Loucy (cell line): ENCODE measurements at regions not wholly inside any gene's neighbourhood (a gene's known extent, or its start where the extent isn't known, plus 50 kb on each side); places are given as distances from the start of the nearest gene placed in this dataset.

Source experiments
- H2AFZ ChIP-seq: fragments of 200-600 bp; sonication (generic); 2 replicates; pipeline ENCODE4 v1.6.0; 2016; ENCODE audit warnings: antibody characterized with exemption, mild to moderate bottlenecking, low read length, moderate library complexity
- H3F3A ChIP-seq: fragments of 200-600 bp; 2 replicates; pipeline ENCODE4 v1.6.0; 2016; ENCODE audit warnings: antibody characterized with exemption, low read depth, mild to moderate bottlenecking
- H3K27me3 ChIP-seq: fragments of 200-600 bp; sonication (generic); 2 replicates; pipeline ENCODE4 v1.6.1; 2014; ENCODE audit warnings: low read length, mild to moderate bottlenecking; ENCODE audit not compliant: insufficient read depth, poor library complexity, severe bottlenecking
- H3K36me3 ChIP-seq: fragments of 200-600 bp; sonication (generic); 2 replicates; pipeline ENCODE4 v1.6.1; 2016; ENCODE audit warnings: low read length; ENCODE audit not compliant: insufficient read depth
- H3K4me1 ChIP-seq: fragments of 200-600 bp; sonication (generic); 2 replicates; pipeline ENCODE4 v1.5.1; 2014; ENCODE audit warnings: low read length, mild to moderate bottlenecking; ENCODE audit not compliant: insufficient read depth, poor library complexity, severe bottlenecking
- H3K4me2 ChIP-seq: fragments of 200-600 bp; sonication (generic); 2 replicates; pipeline ENCODE4 v1.6.0; 2014; ENCODE audit warnings: antibody characterized with exemption, low read length, low read depth, mild to moderate bottlenecking; ENCODE audit not compliant: poor library complexity, severe bottlenecking
- H3K4me3 ChIP-seq: fragments of 200-600 bp; sonication (generic); 2 replicates; pipeline ENCODE4 v1.5.1; 2014; ENCODE audit warnings: low read length, mild to moderate bottlenecking, mixed read lengths; ENCODE audit not compliant: poor library complexity, severe bottlenecking
- H3K79me2 ChIP-seq: fragments of 200-600 bp; sonication (generic); 2 replicates; pipeline ENCODE4 v1.6.1; 2014; ENCODE audit warnings: low read length; ENCODE audit not compliant: insufficient read depth
- H3K9ac ChIP-seq: fragments of 200-600 bp; sonication (generic); 2 replicates; pipeline ENCODE4 v1.6.0; 2014; ENCODE audit warnings: mild to moderate bottlenecking, low read depth, low read length, moderate library complexity; ENCODE audit not compliant: poor library complexity, severe bottlenecking
- H3K9me2 ChIP-seq: fragments of 200-600 bp; sonication (generic); replicated peaks from 2 replicates; pipeline ENCODE4 v1.6.1; 2016; ENCODE audit warnings: low read depth, low read length, mixed read lengths
- H3K9me3 ChIP-seq: fragments of 200-600 bp; sonication (generic); 2 replicates; pipeline ENCODE4 v1.6.1; 2014; ENCODE audit warnings: mild to moderate bottlenecking, antibody characterized with exemption, low read length, low read depth; ENCODE audit not compliant: insufficient read depth
- H4K20me1 ChIP-seq: fragments of 200-600 bp; sonication (generic); 2 replicates; pipeline ENCODE4 v1.6.0; 2014; ENCODE audit warnings: antibody characterized with exemption, low read length, mild to moderate bottlenecking; ENCODE audit not compliant: insufficient read depth, poor library complexity, severe bottlenecking
- EZH2phosphoT487 ChIP-seq: fragments of 200-600 bp; IDR thresholded peaks from 2 replicates; pipeline ENCODE4 v1.6.1; 2018; ENCODE audit warnings: antibody characterized with exemption, mild to moderate bottlenecking, moderate library complexity, borderline replicate concordance
- TF ChIP-seq, protein P1 (sequence below): fragments of 200-600 bp; sonication (generic); conservative IDR thresholded peaks from 2 replicates; pipeline ENCODE4 v1.5.1; 2014; ENCODE audit warnings: mild to moderate bottlenecking, antibody characterized with exemption, low read length

- Histone ChIP-seq H3K4me1 (no peaks in the 10 kb centered on the region), H4K20me1 (no peaks in the 10 kb centered on the region), H3K9me3 (no peaks in the 10 kb centered on the region), H3K4me3 (no peak overlapping the region), H3K36me3 (no peaks in the 10 kb centered on the region), H3K9ac (no peak overlapping the region), H3K27me3 (no peaks in the 10 kb centered on the region), H3K9me2 (no peaks in the 10 kb centered on the region), H3F3A (no peaks in the 10 kb centered on the region), H3K4me2 (no peak overlapping the region), H3K79me2 (no peaks in the 10 kb centered on the region), H2AFZ (no peak overlapping the region)
- TF ChIP-seq, protein P1, sequence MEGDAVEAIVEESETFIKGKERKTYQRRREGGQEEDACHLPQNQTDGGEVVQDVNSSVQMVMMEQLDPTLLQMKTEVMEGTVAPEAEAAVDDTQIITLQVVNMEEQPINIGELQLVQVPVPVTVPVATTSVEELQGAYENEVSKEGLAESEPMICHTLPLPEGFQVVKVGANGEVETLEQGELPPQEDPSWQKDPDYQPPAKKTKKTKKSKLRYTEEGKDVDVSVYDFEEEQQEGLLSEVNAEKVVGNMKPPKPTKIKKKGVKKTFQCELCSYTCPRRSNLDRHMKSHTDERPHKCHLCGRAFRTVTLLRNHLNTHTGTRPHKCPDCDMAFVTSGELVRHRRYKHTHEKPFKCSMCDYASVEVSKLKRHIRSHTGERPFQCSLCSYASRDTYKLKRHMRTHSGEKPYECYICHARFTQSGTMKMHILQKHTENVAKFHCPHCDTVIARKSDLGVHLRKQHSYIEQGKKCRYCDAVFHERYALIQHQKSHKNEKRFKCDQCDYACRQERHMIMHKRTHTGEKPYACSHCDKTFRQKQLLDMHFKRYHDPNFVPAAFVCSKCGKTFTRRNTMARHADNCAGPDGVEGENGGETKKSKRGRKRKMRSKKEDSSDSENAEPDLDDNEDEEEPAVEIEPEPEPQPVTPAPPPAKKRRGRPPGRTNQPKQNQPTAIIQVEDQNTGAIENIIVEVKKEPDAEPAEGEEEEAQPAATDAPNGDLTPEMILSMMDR, result no peak
- TF ChIP-seq EZH2phosphoT487, result no peak
Measured at GRCh38 chr1:34619256-34619655, 135.6 kb upstream of the GJB5 start.

GRCh38 chr1:34621916-34622315 is 132.9 kb upstream of the GJB5 start:
- Histone ChIP-seq H3F3A (no peaks in the 10 kb centered on the region), H3K4me1 (no peaks in the 10 kb centered on the region), H2AFZ (no peak overlapping the region), H3K4me3 (no peak overlapping the region), H3K36me3 (no peaks in the 10 kb centered on the region), H3K79me2 (no peaks in the 10 kb centered on the region), H4K20me1 (no peaks in the 10 kb centered on the region), H3K27me3 (no peaks in the 10 kb centered on the region), H3K9me2 (no peaks in the 10 kb centered on the region), H3K9ac (no peak overlapping the region), H3K4me2 (no peak overlapping the region), H3K9me3 (no peaks in the 10 kb centered on the region)
- TF ChIP-seq, protein P1, result no peak
- TF ChIP-seq EZH2phosphoT487, result no peak

DNA sequence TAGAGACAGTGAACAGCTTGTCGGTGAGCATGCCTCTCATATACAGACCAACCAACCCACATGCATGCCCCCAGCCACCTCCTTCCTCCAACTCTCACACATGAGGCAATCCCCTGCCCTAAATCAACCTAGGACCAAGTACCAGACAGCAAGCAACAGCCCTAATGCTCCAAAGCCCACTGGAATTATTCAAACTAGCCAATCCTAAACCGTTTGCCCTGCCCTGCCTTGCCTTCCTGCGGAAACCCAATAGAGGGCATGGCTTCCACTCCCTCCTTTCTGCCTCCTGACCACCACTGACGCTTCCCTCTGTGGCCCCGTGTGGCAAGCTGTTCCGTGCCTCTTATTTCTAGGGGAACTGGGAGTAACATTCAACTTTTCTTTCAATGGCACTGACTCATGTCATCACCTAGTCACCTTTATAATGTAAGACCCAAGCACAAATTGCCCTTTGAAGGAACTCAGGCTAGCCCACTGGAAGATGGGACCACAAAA is 129.3 kb upstream of the GJB5 start:
- no peaks in the 10 kb centered on the region for H4K20me1 ChIP-seq
- H3K9me2 ChIP-seq, result no peaks in the 10 kb centered on the region
- no peak overlapping the region for H3K9ac ChIP-seq
- H3K27me3 ChIP-seq, result no peaks in the 10 kb centered on the region
- H3K9me3 ChIP-seq, result no peaks in the 10 kb centered on the region
- no peaks in the 10 kb centered on the region for H3K36me3 ChIP-seq
- H3K4me1 ChIP-seq, result no peaks in the 10 kb centered on the region
- H3K79me2 ChIP-seq, result no peaks in the 10 kb centered on the region
- H2AFZ ChIP-seq, result no peak overlapping the region
- H3K4me3 ChIP-seq, result no peak overlapping the region
- H3F3A ChIP-seq, result no peaks in the 10 kb centered on the region
- TF ChIP-seq, protein P1, result no peak
- no peak for TF ChIP-seq EZH2phosphoT487
- no peak overlapping the region for H3K4me2 ChIP-seq
